DMS53 (cell line): ENCODE measurements at regions not wholly inside any gene's neighbourhood (a gene's known extent, or its start where the extent isn't known, plus 50 kb on each side); places are given as distances from the start of the nearest gene placed in this dataset.

Experiments
- DNase-seq: peaks from one replicate; lab custom pipeline; 2025; lab: John Stamatoyannopoulos, UW

- DNase-seq: no peak
Observed at GRCh38 chrX:112910418-112910817, 69.8 kb upstream of the AMOT start.

DNA sequence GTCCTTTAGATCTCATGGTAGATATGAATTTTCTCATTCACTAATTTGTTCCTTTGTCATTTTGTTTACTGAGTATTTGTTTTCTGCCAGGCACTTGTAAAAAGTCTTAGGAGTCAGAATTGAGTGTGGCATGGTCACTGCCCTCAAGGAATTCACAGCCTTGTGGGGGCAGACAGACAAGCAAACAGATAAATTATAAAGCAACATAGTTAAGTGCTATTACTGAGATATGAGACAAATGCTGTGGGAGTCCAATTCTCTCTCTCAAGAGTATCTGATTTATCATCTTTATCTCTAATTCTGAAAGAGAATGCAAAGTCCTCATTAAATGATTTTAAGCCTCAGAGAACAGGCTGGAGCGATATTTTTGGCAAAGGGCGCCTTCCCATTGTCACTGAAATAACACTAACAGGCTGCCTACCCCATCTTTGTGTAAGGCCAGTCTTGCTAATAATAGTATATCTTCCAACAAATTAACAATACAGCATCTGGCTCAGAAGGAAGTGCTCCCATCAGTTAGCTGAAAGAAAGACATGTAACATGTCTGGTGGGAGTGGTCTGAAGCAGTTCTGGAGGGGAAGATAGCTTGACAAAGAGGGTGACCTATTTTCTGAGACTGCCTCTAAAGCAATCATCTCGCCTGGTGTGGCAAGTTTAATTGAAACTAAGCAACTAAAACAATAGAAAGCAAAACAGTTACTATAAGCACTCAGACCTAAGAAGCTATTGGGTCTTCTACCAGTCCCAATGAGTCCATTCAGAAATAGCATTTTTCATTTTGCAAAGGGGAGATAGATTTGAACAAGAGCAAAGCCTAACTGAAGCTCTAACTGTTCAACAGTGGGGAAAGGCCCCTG is 61.5 kb upstream of the AMOT start:
- DNase-seq: no peak

DNA sequence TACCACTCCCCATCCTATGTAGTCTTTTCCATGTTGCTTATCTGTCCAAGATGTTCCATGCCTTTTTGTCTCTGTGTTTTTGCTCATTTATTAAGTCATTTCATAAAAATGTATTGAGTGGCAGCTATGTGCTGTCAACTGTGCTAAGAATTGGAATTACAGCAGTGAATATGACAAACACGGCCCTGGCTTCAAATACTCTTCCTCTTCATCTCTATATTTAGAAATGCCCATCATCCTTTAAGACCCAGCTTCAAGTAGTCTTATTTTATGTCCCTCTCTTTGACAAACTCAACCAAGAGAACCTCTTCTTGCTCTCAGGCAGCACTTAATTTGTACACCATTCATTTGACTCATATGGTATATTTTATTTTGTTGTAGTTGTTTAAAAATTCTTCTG is 55.4 kb upstream of the AMOT start:
- no peak for DNase-seq
